ENCODE measurements at regions not wholly inside any gene's neighbourhood (a gene's known extent, or its start where the extent isn't known, plus 50 kb on each side); places are given as distances from the start of the nearest gene placed in this dataset.

- Mint-ChIP-seq H3K36me3 (ENCODE audit: insufficient read depth) (no peaks in the 10 kb centered on the region), H3K27me3 (no peaks in the 10 kb centered on the region), H3K4me1 (ENCODE audit: low read depth) (no peaks in the 10 kb centered on the region), H3K4me3 (ENCODE audit: low read depth) (no peak overlapping the region), H3K9me3 (ENCODE audit: low read depth) (no peaks in the 10 kb centered on the region), H3K27ac (no peak overlapping the region)
- DNase-seq (ENCODE audit: low spot score, unreplicated experiment), result no peak
- TF ChIP-seq CTCF (IDR thresholded peaks at IDR 0.05; ENCODE audit: unreplicated experiment), result no peak
Observed at GRCh38 chr4:181427076-181427475, 816.1 kb upstream of the TENM3 start.

- Mint-ChIP-seq H3K36me3 (ENCODE audit: insufficient read depth) (no peaks in the 10 kb centered on the region), H3K4me3 (ENCODE audit: low read depth) (no peak overlapping the region), H3K27me3 (no peaks in the 10 kb centered on the region), H3K9me3 (ENCODE audit: low read depth) (no peaks in the 10 kb centered on the region), H3K4me1 (ENCODE audit: low read depth) (no peaks in the 10 kb centered on the region), H3K27ac (no peak overlapping the region)
- no peak for DNase-seq (ENCODE audit: low spot score, unreplicated experiment)
- no peak for TF ChIP-seq CTCF (IDR thresholded peaks at IDR 0.05; ENCODE audit: unreplicated experiment)
Observed at GRCh38 chr4:181431006-181431405, 812.2 kb upstream of the TENM3 start.

GRCh38 chr4:181431661-181432060 lies 811.5 kb upstream of the TENM3 start:
- no peak overlapping the region for H3K4me3 Mint-ChIP-seq (ENCODE audit: low read depth)
- H3K27me3 Mint-ChIP-seq, result no peaks in the 10 kb centered on the region
- H3K27ac Mint-ChIP-seq, result no peak overlapping the region
- no peaks in the 10 kb centered on the region for H3K4me1 Mint-ChIP-seq (ENCODE audit: low read depth)
- H3K9me3 Mint-ChIP-seq (ENCODE audit: low read depth), result no peaks in the 10 kb centered on the region
- H3K36me3 Mint-ChIP-seq (ENCODE audit: insufficient read depth), result no peaks in the 10 kb centered on the region
- no peak for TF ChIP-seq CTCF (IDR thresholded peaks at IDR 0.05; ENCODE audit: unreplicated experiment)
- DNase-seq (ENCODE audit: low spot score, unreplicated experiment), result no peak

GRCh38 chr4:181432335-181432734 lies 810.9 kb upstream of the TENM3 start:
- no peaks in the 10 kb centered on the region for H3K9me3 Mint-ChIP-seq (ENCODE audit: low read depth)
- no peak overlapping the region for H3K27ac Mint-ChIP-seq
- DNase-seq (ENCODE audit: low spot score, unreplicated experiment), result no peak

GRCh38 chr4:181437895-181438294 lies 805.3 kb upstream of the TENM3 start:
- H3K27ac Mint-ChIP-seq, result no peak overlapping the region
- H3K4me1 Mint-ChIP-seq (ENCODE audit: low read depth), result peaks cover under 1% of the 10 kb centered on the region
- H3K9me3 Mint-ChIP-seq (ENCODE audit: low read depth), result no peaks in the 10 kb centered on the region
- no peak overlapping the region for H3K4me3 Mint-ChIP-seq (ENCODE audit: low read depth)
- no peak for TF ChIP-seq CTCF (IDR thresholded peaks at IDR 0.05; ENCODE audit: unreplicated experiment)
- no peaks in the 10 kb centered on the region for H3K36me3 Mint-ChIP-seq (ENCODE audit: insufficient read depth)
- H3K27me3 Mint-ChIP-seq, result no peaks in the 10 kb centered on the region
- DNase-seq (ENCODE audit: low spot score, unreplicated experiment), result no peak

More at GRCh38 chr4:181432335-181432734, 810.9 kb upstream of the TENM3 start:
- H3K4me1 Mint-ChIP-seq (ENCODE audit: low read depth), result no peaks in the 10 kb centered on the region
- H3K36me3 Mint-ChIP-seq (ENCODE audit: insufficient read depth), result no peaks in the 10 kb centered on the region
- H3K4me3 Mint-ChIP-seq (ENCODE audit: low read depth), result no peak overlapping the region
- no peak for TF ChIP-seq CTCF (IDR thresholded peaks at IDR 0.05; ENCODE audit: unreplicated experiment)
- no peaks in the 10 kb centered on the region for H3K27me3 Mint-ChIP-seq
